Panc1 (cell line): ENCODE measurements at regions not wholly inside any gene's neighbourhood (a gene's known extent, or its start where the extent isn't known, plus 50 kb on each side); places are given as distances from the start of the nearest gene placed in this dataset.

ENCODE experiments used
- ATAC-seq: fragments of 200-7000 bp; cut with Tn5 transposase; 2 replicates; pipeline ENCODE4 v1.9.1; 2020; ENCODE audit warnings: mild to moderate bottlenecking, moderate library complexity
- BruUV-seq: library from RNA; stranded (reverse); fragments of 400-500 nt; replicated peaks from 2 replicates; lab custom pipeline; 2021; lab: Mats Ljungman, UMichigan
- CTCF ChIA-PET: fragments of 300-600 bp; sonication (Branson Sonifier 250); formaldehyde crosslinking; loops from one replicate; lab custom pipeline; 2022; ENCODE audit warnings: antibody characterized with exemption; lab: Charles Lee
- POLR2A ChIA-PET: fragments of 300-600 bp; sonication (Branson Sonifier 250); formaldehyde crosslinking; loops from one replicate; lab custom pipeline; 2022; ENCODE audit warnings: antibody characterized with exemption; lab: Charles Lee
- DNase-seq: peaks from one replicate; pipeline ENCODE4 v3.0.0-alpha.2; 2010; ENCODE audit warnings: low read depth, low spot score
- H3K27ac ChIP-seq: 2 replicates; pipeline ENCODE4 v1.5.1; 2011; ENCODE audit warnings: mild to moderate bottlenecking, low read length, inconsistent platforms
- H3K27me3 ChIP-seq: fragments of 200-500 bp; sonication (Bioruptor generic); 2 replicates; pipeline ENCODE4 v1.6.0; 2014; ENCODE audit warnings: low read length, inconsistent platforms; ENCODE audit not compliant: control insufficient read depth, insufficient read depth
- H3K36me3 ChIP-seq: fragments of 200-500 bp; sonication (Bioruptor generic); 2 replicates; pipeline ENCODE4 v1.5.1; 2014; ENCODE audit warnings: inconsistent platforms, mild to moderate bottlenecking, low read length, moderate library complexity; ENCODE audit not compliant: control insufficient read depth, insufficient read depth
- H3K4me1 ChIP-seq: 2 replicates; pipeline ENCODE4 v1.5.1; 2011; ENCODE audit warnings: inconsistent platforms, mild to moderate bottlenecking, low read length, moderate library complexity; ENCODE audit not compliant: control insufficient read depth, insufficient read depth
- H3K4me3 ChIP-seq, 2 experiments: 2 replicates each; pipeline ENCODE4 v1.5.1; 2011 to 2012; ENCODE audit warnings: low read depth in 2 of 2, low read length in 2 of 2, mild to moderate bottlenecking in 2 of 2, inconsistent platforms in 1 of 2, moderate library complexity in 1 of 2
- H3K9me3 ChIP-seq: fragments of 200-500 bp; sonication (Bioruptor generic); 2 replicates; pipeline ENCODE4 v1.5.1; 2014; ENCODE audit warnings: low read depth, mild to moderate bottlenecking, inconsistent platforms, low read length, moderate library complexity; ENCODE audit not compliant: control insufficient read depth, insufficient read depth
- CTCF ChIP-seq: fragments of 450-650 bp; IDR thresholded peaks from 2 replicates; pipeline ENCODE4 v1.5.1; 2017; ENCODE audit warnings: mild to moderate bottlenecking
- POLR2AphosphoS5 ChIP-seq: IDR thresholded peaks from 2 replicates; pipeline ENCODE4 v1.6.1; 2012; ENCODE audit warnings: mild to moderate bottlenecking, low read depth, low read length, moderate library complexity
- REST ChIP-seq, 2 experiments: IDR thresholded peaks; 2 replicates each; pipeline ENCODE4 v1.6.1; 2011 to 2012; ENCODE audit warnings: low read depth in 2 of 2, control low read depth in 1 of 2, low read length in 1 of 2, mild to moderate bottlenecking in 1 of 2, moderate library complexity in 1 of 2; ENCODE audit not compliant: insufficient read depth in 1 of 2
- SIN3A ChIP-seq: IDR thresholded peaks from 2 replicates; pipeline ENCODE4 v1.6.1; 2012; ENCODE audit warnings: low read depth, mild to moderate bottlenecking, low read length, moderate library complexity, borderline replicate concordance; ENCODE audit not compliant: insufficient read depth
- TCF7L2 ChIP-seq: IDR thresholded peaks from 2 replicates; pipeline ENCODE4 v1.6.1; 2011; ENCODE audit warnings: mild to moderate bottlenecking, low read depth, low read length, inconsistent platforms
- in situ Hi-C: cut with HindIII; loops from 2 replicates; pipeline ENCODE4 v1.10.0; 2016; ENCODE audit warnings: low sequenced_read_pairs, low pct_unique_long_range_greater_than_20kb
- intact Hi-C: fragments of 100-400 bp; cut with micrococcal nuclease; formaldehyde crosslinking; loops from one replicate; pipeline ENCODE4 v1.10.0; 2022; ENCODE audit not compliant: unreplicated experiment

- in situ Hi-C loops (no loop called here), intact Hi-C loops (no loop called here)
- Histone ChIP-seq H3K36me3 (no peaks in the 10 kb centered on the region), H3K27me3 (peaks cover 6% of the 10 kb centered on the region), H3K27ac (no peak overlapping the region), H3K4me1 (no peaks in the 10 kb centered on the region), H3K9me3 (no peaks in the 10 kb centered on the region), H3K4me3 (no peak overlapping the region)
- ChIA-PET POLR2A (no interaction called here), CTCF (no interaction called here)
- no peak for ATAC-seq
- no peak for TF ChIP-seq REST (IDR thresholded peaks at IDR 0.05; ENCODE audit: insufficient read depth in 1 of 2, low read depth in 2 of 2, low read length in 1 of 2)
- TF ChIP-seq CTCF: no peak
- TF ChIP-seq TCF7L2: no peak
- no peak for TF ChIP-seq POLR2AphosphoS5
- TF ChIP-seq SIN3A: no peak
- BruUV-seq: no TSS peak
- no peak for DNase-seq
These were observed 165.5 kb downstream of the AXIN2 start for GRCh38 chr17:65395924-65396323.

GRCh38 chr17:65394811-65395472 is 166.5 kb downstream of the AXIN2 start:
- no peaks in the 10 kb centered on the region for H3K9me3 ChIP-seq
- no peaks in the 10 kb centered on the region; the same call in 1 of the 2 replicates for H3K27me3 ChIP-seq
- no TSS peak for BruUV-seq
- ChIA-PET POLR2A (no interaction called here), CTCF (interaction anchor here (0.5 kb wide), 1 partner anchor 110 kb away, joined by 4 read pairs; no protein-coding TSS in a partner anchor)
- DNase-seq (no peak), ATAC-seq (no peak)
- in situ Hi-C loops: no loop called here
- intact Hi-C loops: no loop called here
- H3K4me3 ChIP-seq: no peak overlapping the region
- no peak overlapping the region for H3K27ac ChIP-seq
- TF ChIP-seq CTCF (no peak), TCF7L2 (no peak), POLR2AphosphoS5 (no peak), REST (IDR thresholded peaks at IDR 0.05; ENCODE audit: insufficient read depth in 1 of 2, low read depth in 2 of 2, low read length in 1 of 2) (no peak), SIN3A (no peak)
- H3K4me1 ChIP-seq: no peaks in the 10 kb centered on the region
- H3K36me3 ChIP-seq: no peaks in the 10 kb centered on the region
